Upper lobe of right lung (tissue), 1 donor: ENCODE measurements at regions not wholly inside any gene's neighbourhood (a gene's known extent, or its start where the extent isn't known, plus 50 kb on each side); places are given as distances from the start of the nearest gene placed in this dataset.

Source experiments
- ATAC-seq: fragments of 200-7000 bp; cut with Tn5 transposase; one replicate; pipeline ENCODE4 v1.9.1; 2020; ENCODE audit warnings: mild to moderate bottlenecking, moderate library complexity
- DNase-seq: peaks from one replicate; pipeline ENCODE4 v3.0.0-alpha.2; 2020
- H3K27ac ChIP-seq: fragments of 200-600 bp; one replicate; pipeline ENCODE4 v1.8.0; 2022
- H3K27me3 ChIP-seq: fragments of 200-600 bp; one replicate; pipeline ENCODE4 v1.8.0; 2022; ENCODE audit warnings: mild to moderate bottlenecking
- H3K36me3 ChIP-seq: fragments of 200-600 bp; one replicate; pipeline ENCODE4 v1.8.0; 2022
- H3K4me1 ChIP-seq: fragments of 200-600 bp; one replicate; pipeline ENCODE4 v1.8.0; 2022
- H3K4me3 ChIP-seq: fragments of 200-600 bp; one replicate; pipeline ENCODE4 v1.8.0; 2022; ENCODE audit warnings: mild to moderate bottlenecking
- H3K9me3 ChIP-seq: fragments of 200-600 bp; one replicate; pipeline ENCODE4 v1.8.0; 2022
- CTCF ChIP-seq: fragments of 200-600 bp; IDR thresholded peaks from one replicate; pipeline ENCODE4 v1.8.0; 2022; ENCODE audit warnings: antibody characterized with exemption
- intact Hi-C: fragments of 100-400 bp; cut with DNase I; formaldehyde crosslinking; loops from one replicate; pipeline ENCODE4 v1.11.0; 2022
- donor health status: DM: no; HTN: yes; CAD: no; lungs with severe emphysema.

- intact Hi-C loops: no loop called here
- no peaks in the 10 kb centered on the region for H3K27me3 ChIP-seq
- no peak for TF ChIP-seq CTCF
- DNase-seq (no peak), ATAC-seq (no peak)
- no peaks in the 10 kb centered on the region for H3K36me3 ChIP-seq
- no peaks in the 10 kb centered on the region for H3K9me3 ChIP-seq
- no peak overlapping the region for H3K27ac ChIP-seq
- no peak overlapping the region for H3K4me3 ChIP-seq
- peaks cover 8% of the 10 kb centered on the region for H3K4me1 ChIP-seq
Measured at GRCh38 chr3:64765947-64766346, 78.1 kb upstream of the ADAMTS9 start.

GRCh38 chr3:64764386-64764929 is 76.7 kb upstream of the ADAMTS9 start:
- Histone ChIP-seq H3K36me3 (no peaks in the 10 kb centered on the region), H3K27me3 (no peaks in the 10 kb centered on the region), H3K9me3 (no peaks in the 10 kb centered on the region), H3K4me3 (no peak overlapping the region), H3K27ac (no peak overlapping the region), H3K4me1 (peaks cover 22% of the 10 kb centered on the region)
- intact Hi-C loops: no loop called here
- ATAC-seq (peak; percentile 21), DNase-seq (no peak)
- TF ChIP-seq CTCF: no peak

- Histone ChIP-seq H3K9me3 (no peaks in the 10 kb centered on the region), H3K36me3 (no peaks in the 10 kb centered on the region), H3K4me1 (peaks cover 22% of the 10 kb centered on the region), H3K27ac (no peak overlapping the region), H3K4me3 (no peak overlapping the region), H3K27me3 (no peaks in the 10 kb centered on the region)
- DNase-seq: no peak
- no peak for TF ChIP-seq CTCF
- intact Hi-C loops: no loop called here
- no peak for ATAC-seq
Measured at GRCh38 chr3:64763980-64764379, 76.2 kb upstream of the ADAMTS9 start.

GRCh38 chr3:64761729-64762128 is 73.9 kb upstream of the ADAMTS9 start:
- ATAC-seq (peak; percentile 83), DNase-seq (no peak)
- Histone ChIP-seq H3K36me3 (no peaks in the 10 kb centered on the region), H3K4me3 (no peak overlapping the region), H3K9me3 (no peaks in the 10 kb centered on the region), H3K27ac (no peak overlapping the region), H3K4me1 (peaks cover 22% of the 10 kb centered on the region), H3K27me3 (no peaks in the 10 kb centered on the region)
- intact Hi-C loops: no loop called here
- no peak for TF ChIP-seq CTCF

GRCh38 chr3:64760258-64760657 is 72.5 kb upstream of the ADAMTS9 start:
- no peak for TF ChIP-seq CTCF
- intact Hi-C loops: no loop called here
- no peak for ATAC-seq

GRCh38 chr3:64759811-64760210 is 72.0 kb upstream of the ADAMTS9 start:
- ATAC-seq: peak; percentile 76
- Histone ChIP-seq H3K27me3 (no peaks in the 10 kb centered on the region), H3K4me3 (no peak overlapping the region), H3K9me3 (no peaks in the 10 kb centered on the region), H3K4me1 (peaks cover 19% of the 10 kb centered on the region), H3K36me3 (no peaks in the 10 kb centered on the region), H3K27ac (no peak overlapping the region)
- no peak for DNase-seq
- intact Hi-C loops: no loop called here
- no peak for TF ChIP-seq CTCF

More at GRCh38 chr3:64760258-64760657, 72.5 kb upstream of the ADAMTS9 start:
- H3K9me3 ChIP-seq: no peaks in the 10 kb centered on the region
- DNase-seq: no peak
- no peaks in the 10 kb centered on the region for H3K36me3 ChIP-seq
- peaks cover 19% of the 10 kb centered on the region for H3K4me1 ChIP-seq
- no peak overlapping the region for H3K27ac ChIP-seq
- H3K4me3 ChIP-seq: no peak overlapping the region
- no peaks in the 10 kb centered on the region for H3K27me3 ChIP-seq
